Upper lobe of left lung (tissue), 4 donors: ENCODE measurements at regions not wholly inside any gene's neighbourhood (a gene's known extent, or its start where the extent isn't known, plus 50 kb on each side); places are given as distances from the start of the nearest gene placed in this dataset.

Experiments
- CTCF ChIP-seq, 6 experiments: fragments of 450-650 bp in 4 of 6; fragments of 200-600 bp in 2 of 6; sonication (generic) in 2 of 6; IDR thresholded peaks; one replicate each; pipeline ENCODE4 v1.5.1; 2016 to 2019; ENCODE audit warnings: antibody characterized with exemption in 6 of 6
- EP300 ChIP-seq, 4 donors: sonication (generic); formaldehyde crosslinking; IDR thresholded peaks; one replicate each; pipeline ENCODE4 v1.5.1; 2017; ENCODE audit warnings: antibody characterized with exemption in 4 of 4, control low read depth in 2 of 4
- POLR2A ChIP-seq, 4 donors: fragments of 450-650 bp; IDR thresholded peaks; one replicate each; pipeline ENCODE4 v1.5.1; 2016 to 2017; ENCODE audit warnings: antibody characterized with exemption in 4 of 4, mild to moderate bottlenecking in 2 of 4

- no peak for TF ChIP-seq CTCF (IDR thresholded peaks at IDR 0.05)
- TF ChIP-seq POLR2A (IDR thresholded peaks at IDR 0.05), result no peak
- no peak for TF ChIP-seq EP300 (IDR thresholded peaks at IDR 0.05)
Observed at GRCh38 chr2:196328088-196328680, 156.8 kb upstream of the STK17B start.
